Spleen (tissue), 7 donors: ENCODE measurements at regions not wholly inside any gene's neighbourhood (a gene's known extent, or its start where the extent isn't known, plus 50 kb on each side); places are given as distances from the start of the nearest gene placed in this dataset.

Experiments used
- POLR2A ChIP-seq, 3 donors: fragments of 450-650 bp; IDR thresholded peaks; one replicate each; pipeline ENCODE4 v1.5.1; 2017; ENCODE audit warnings: antibody characterized with exemption in 3 of 3, mild to moderate bottlenecking in 1 of 3
- TF ChIP-seq, protein P1 (sequence below), 11 experiments: fragments of 200-600 bp in 7 of 11; fragments of 450-650 bp in 4 of 11; sonication (generic) in 4 of 11; IDR thresholded peaks in 8 of 11; conservative IDR thresholded peaks in 3 of 11; 1 replicate in 7 of 11; 2 replicates in 4 of 11; pipeline versions ENCODE4 v1.4.0 to v1.8.0; 2016 to 2021; ENCODE audit warnings: antibody characterized with exemption in 11 of 11, inconsistent platforms in 4 of 11, mild to moderate bottlenecking in 1 of 11
- donor health status: DM: no; HTN: no; CAD: no; lungs with moderate emphysema.
- donor health status: DM: no; HTN: no; CAD: no.
- donor health status: DM: no; HTN: no; CAD: no.

DNA sequence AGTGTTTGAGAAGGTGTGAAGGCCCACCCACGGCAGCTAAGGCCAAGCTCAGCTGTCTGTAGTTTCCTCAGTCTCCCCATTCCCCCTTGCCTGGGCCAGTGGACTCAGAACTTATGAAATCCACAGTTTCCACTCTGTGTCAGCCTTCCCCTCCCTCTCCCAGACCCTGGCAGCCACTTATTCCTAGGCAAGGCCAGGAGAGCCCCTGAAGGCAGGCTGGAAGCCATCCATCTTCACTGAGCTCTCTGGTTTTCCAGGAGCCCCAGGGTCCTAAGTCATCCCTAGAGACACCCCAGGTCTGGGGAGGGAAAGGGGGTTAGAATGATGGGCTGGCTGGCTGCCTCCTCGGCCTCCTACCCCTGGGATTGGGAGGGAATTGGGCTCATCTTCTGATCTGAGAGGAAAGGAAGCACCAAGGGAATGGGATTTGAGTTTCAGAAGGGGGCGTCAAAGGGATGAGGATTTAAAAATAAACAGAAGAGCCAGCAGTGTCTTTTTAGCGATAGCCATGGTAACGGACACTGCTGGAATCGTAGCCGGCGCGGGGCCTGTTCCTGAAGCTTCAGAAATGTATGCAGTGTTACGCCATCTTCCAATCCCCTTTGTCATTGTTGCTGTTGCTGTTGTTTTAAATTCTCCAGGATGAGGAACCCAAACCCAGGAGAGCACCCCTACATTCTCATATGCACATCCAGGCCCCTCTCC, 561.1 kb upstream of the CADM1 start:
- TF ChIP-seq, protein P1, sequence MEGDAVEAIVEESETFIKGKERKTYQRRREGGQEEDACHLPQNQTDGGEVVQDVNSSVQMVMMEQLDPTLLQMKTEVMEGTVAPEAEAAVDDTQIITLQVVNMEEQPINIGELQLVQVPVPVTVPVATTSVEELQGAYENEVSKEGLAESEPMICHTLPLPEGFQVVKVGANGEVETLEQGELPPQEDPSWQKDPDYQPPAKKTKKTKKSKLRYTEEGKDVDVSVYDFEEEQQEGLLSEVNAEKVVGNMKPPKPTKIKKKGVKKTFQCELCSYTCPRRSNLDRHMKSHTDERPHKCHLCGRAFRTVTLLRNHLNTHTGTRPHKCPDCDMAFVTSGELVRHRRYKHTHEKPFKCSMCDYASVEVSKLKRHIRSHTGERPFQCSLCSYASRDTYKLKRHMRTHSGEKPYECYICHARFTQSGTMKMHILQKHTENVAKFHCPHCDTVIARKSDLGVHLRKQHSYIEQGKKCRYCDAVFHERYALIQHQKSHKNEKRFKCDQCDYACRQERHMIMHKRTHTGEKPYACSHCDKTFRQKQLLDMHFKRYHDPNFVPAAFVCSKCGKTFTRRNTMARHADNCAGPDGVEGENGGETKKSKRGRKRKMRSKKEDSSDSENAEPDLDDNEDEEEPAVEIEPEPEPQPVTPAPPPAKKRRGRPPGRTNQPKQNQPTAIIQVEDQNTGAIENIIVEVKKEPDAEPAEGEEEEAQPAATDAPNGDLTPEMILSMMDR (IDR thresholded peaks at IDR 0.05 in 8 of 11, conservative IDR thresholded peaks at IDR 0.05 in 3 of 11): no peak
- no peak for TF ChIP-seq POLR2A (IDR thresholded peaks at IDR 0.05)
